D721Med (cell line): ENCODE measurements at regions not wholly inside any gene's neighbourhood (a gene's known extent, or its start where the extent isn't known, plus 50 kb on each side); places are given as distances from the start of the nearest gene placed in this dataset.

Source experiments
- DNase-seq: peaks from one replicate; pipeline ENCODE4 v3.0.0; 2011; ENCODE audit warnings: low spot score; ENCODE audit not compliant: insufficient read length
- FAIRE-seq: peaks from 2 replicates; lab custom pipeline; 2011; peaks lifted over from hg19 to GRCh38; lab: Jason Lieb, UNC
- TF ChIP-seq, protein P1 (sequence below): IDR thresholded peaks from 2 replicates; pipeline ENCODE4 v1.5.1; 2012; ENCODE audit warnings: mild to moderate bottlenecking, control low read depth; ENCODE audit not compliant: insufficient read depth; ENCODE audit errors: missing control alignments

DNA sequence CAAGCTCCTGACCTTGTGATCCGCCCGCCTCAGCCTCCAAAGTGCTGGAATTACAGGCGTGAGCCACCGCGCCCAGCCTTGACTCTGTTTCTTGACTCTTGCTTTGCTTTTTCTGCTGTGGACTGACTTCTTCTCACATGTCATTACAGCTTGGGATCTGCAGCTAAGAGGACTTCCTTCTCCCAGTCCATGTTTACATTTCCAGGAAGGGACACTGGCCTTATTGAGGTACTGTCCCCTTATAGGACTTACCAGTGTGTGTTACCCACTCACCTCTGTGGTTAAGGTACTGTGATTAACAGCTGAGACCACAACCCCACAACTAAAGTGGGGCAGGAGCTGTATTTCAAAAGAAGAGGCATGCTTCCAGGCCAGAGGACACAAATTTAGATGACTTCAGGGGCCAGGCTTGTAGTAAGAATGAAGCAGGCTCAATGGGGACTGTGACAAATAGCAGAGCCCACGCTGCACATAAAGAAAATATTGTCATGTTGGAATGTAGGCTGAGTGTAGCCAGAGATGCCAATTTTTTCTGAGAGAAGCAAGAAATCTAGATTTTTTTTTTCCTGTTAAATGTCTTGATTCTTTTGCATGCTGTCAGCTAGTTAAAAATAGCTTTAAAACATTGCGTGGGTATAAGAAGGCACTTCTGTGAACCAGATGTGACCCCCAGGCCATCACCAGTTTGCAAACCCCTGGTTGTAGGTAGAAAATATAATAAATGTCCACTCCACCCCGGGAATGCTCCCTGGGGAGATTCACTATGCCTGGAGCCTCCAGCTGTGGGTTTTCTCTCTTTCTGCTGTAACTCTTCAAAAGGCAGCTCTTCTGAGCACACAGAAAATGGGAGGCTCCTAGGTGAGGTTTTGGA is 75.0 kb downstream of the PTPDC1 start:
- TF ChIP-seq, protein P1, sequence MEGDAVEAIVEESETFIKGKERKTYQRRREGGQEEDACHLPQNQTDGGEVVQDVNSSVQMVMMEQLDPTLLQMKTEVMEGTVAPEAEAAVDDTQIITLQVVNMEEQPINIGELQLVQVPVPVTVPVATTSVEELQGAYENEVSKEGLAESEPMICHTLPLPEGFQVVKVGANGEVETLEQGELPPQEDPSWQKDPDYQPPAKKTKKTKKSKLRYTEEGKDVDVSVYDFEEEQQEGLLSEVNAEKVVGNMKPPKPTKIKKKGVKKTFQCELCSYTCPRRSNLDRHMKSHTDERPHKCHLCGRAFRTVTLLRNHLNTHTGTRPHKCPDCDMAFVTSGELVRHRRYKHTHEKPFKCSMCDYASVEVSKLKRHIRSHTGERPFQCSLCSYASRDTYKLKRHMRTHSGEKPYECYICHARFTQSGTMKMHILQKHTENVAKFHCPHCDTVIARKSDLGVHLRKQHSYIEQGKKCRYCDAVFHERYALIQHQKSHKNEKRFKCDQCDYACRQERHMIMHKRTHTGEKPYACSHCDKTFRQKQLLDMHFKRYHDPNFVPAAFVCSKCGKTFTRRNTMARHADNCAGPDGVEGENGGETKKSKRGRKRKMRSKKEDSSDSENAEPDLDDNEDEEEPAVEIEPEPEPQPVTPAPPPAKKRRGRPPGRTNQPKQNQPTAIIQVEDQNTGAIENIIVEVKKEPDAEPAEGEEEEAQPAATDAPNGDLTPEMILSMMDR, result no peak
- DNase-seq (no peak), FAIRE-seq (no peak)

DNA sequence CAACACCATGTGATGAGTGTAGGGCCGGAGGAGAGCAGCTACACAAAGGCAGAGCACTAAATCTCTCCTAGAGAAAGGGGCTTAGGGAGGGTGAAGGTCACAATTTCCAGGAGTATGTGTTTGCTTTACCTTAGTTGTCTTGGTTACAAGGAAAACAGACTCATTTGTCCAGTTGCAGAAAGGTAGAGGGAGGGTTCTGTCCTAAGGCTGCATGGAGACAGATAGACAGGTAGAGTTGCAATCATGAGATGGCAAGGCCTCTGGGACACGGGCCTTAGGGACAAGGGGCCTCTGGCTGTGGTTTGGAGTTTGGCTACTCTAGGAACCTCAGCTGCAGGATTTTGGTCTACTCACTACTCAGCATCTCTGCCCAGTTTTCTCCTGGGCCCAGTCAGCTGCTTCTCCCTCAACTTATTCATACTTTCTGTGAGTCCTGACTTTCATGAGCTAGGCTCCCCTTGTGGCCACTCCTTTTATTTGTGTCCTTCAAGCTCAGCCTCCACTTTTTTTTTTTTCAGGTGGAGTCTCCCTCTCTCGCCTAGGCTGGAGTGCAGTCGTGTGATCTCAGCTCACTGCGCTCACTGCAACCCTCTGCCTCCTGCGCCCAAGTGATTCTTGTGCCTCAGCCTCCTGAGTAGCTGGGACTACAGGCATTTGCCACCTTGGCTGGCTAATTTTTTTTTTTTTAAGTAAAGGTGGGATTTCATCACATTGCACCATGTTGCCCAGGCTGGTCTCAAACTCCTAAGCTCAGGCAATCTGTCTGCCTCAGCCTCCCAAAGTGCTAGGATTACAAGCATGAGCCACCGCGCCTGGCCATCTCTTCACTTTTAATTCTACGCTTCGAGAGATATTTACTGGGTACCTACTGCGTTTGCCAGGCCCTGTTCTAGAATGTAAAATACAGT is 76.6 kb downstream of the PTPDC1 start:
- FAIRE-seq (no peak), DNase-seq (no peak)
- TF ChIP-seq, protein P1, result no peak

DNA sequence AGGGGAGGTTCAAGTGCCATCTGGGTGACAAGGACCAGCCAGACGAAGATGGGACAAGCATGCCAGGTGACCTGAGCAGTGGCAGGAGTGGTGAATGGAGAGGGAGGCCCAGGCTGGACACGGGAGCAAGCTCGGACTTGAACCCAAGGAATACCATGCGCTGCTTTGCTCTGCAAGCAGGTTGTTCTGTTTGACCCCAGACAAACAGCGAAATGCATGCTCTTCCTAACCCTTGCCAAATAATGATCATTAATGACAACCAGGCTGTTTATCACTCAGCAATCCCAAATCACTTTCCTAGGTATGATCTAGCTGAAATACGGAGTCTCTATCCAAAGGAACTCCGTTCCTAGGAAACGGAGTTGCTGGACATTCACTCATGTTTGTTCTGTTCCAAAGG is 77.4 kb downstream of the PTPDC1 start:
- FAIRE-seq (no peak), DNase-seq (no peak)

DNA sequence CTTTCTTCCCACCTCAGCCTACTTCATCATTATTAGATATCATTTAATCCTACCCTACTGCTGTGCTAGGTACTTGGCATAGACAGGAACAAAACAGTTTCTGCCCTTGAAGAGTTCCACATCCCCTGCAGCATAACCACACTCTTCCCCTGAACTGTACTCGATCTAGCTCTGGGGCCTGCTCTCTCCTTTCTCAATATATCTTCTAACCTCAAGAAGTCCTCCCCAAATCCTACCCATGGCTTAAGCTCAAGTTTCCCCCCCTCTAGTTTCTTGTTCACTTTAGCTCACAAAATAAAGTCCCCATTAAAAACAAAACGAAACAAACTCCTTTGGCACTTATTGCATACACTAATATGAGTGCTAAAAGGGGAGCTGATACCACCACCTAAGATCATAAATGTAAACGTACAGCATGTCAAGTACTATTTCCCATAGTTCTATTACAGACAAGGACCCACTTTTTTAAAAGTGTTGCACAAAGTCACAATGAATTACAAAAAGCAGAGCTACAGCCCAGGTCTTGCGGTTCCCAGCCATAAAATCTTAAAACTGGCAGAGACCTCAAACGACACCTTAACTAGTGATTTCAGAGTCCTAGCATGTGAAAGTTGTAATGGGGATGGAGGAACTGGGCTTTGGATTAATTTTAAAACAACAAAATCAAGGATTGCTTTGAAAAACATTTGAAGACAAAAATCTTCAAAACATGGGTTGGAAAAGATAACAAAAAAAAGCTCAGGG is 80.7 kb downstream of the PTPDC1 start:
- TF ChIP-seq, protein P1, result no peak
- no peak for DNase-seq
- no peak for FAIRE-seq

More for the DNA sequence above, 77.4 kb downstream of the PTPDC1 start:
- TF ChIP-seq, protein P1, result no peak

DNA sequence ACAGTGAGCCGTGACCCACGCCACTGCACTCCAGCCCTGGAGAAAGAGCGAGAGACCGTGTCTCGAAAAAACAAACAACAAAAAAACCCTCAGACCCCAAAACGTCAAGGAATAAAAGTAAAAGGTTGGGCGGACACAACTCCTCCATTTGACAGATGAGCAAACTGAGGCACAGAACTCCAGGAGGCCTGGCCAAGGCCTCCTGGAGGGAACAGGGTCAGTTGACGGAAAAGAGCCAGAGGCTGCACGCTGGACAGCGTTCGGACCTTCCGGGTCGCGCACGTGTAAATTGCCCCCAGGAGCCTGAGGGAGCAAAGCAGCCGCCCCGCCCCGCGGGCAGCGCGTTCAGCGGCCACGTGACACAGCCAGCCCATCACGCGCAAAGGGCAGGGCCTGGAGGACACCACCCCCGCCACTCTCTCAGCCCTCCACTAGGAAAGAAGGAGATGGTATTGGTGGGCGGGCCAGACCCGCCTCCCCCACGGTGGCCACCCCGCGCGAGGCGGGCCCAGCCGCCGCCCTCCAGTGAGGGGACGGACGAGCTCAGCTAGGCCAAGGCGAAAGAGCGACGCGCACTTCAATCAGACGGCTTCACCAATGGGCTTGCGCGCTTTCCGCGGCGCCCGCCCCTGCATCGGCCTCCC is 81.5 kb downstream of the PTPDC1 start:
- TF ChIP-seq, protein P1, result no peak

DNA sequence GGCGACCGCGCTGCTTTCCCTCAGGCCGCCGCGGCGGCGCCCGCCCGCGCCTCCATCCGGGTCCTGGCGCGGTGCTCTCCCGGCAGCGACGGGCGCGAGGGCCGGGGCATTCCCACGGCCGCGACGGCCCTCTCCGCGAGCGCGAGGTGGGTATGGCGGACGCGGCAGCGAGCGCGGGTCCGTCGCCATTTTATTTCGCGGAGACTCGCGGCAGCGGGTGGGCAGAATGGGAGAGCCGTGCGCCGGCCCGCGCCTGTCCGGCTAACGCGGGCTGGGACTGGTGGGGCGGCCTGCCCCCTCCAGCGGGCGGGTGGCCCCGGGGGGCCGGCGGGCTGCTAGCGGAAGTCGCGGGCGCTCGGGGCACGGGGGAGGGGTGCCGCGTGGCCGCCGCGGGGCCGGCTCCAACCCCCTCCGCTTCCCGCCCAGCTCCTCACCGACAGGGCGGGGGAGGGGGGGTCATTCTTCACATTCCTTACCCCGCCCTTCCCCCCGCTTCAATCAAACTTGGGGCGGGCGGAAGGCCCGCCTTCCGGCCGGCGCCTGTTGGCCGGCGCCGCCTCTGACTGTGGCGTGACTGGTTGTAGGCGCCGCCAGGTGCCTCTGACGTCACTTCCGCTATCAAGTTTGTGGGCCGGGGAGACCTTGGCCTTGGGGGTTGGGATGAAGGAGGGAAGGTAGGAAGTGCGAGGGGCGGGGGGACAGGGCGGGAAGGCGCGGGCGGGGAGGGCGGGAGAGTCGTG is 82.1 kb downstream of the PTPDC1 start:
- TF ChIP-seq, protein P1, result no peak
- DNase-seq (peak; percentile 58), FAIRE-seq (no peak)

More for the DNA sequence above, 81.5 kb downstream of the PTPDC1 start:
- FAIRE-seq, result no peak
- DNase-seq, result peak; percentile 84
